Cardiac muscle cell (in vitro differentiated cells and primary cell): ENCODE measurements at regions not wholly inside any gene's neighbourhood (a gene's known extent, or its start where the extent isn't known, plus 50 kb on each side); places are given as distances from the start of the nearest gene placed in this dataset.

ENCODE experiments used
- DNase-seq, 2 donors: peaks; one replicate each; pipeline versions ENCODE4 v3.0.0 to v3.0.0-alpha.2; 2010 to 2017; ENCODE audit warnings: low read depth in 1 of 2, low spot score in 1 of 2
- H3K27ac ChIP-seq: fragments of 200-600 bp; sonication (generic); 2 replicates; pipeline ENCODE4 v1.5.1; 2016
- H3K27me3 ChIP-seq: fragments of 200-600 bp; sonication (generic); 2 replicates; pipeline ENCODE4 v1.6.0; 2016; ENCODE audit warnings: control low read depth
- H3K36me3 ChIP-seq: fragments of 200-600 bp; sonication (generic); 2 replicates; pipeline ENCODE4 v1.5.1; 2016; ENCODE audit warnings: control low read depth
- H3K4me1 ChIP-seq: fragments of 200-600 bp; sonication (generic); 2 replicates; pipeline ENCODE4 v1.8.1; 2017; ENCODE audit warnings: low read depth, mild to moderate bottlenecking, mixed run types
- H3K4me3 ChIP-seq: fragments of 200-600 bp; sonication (generic); 2 replicates; pipeline ENCODE4 v1.5.1; 2016; ENCODE audit warnings: mild to moderate bottlenecking
- H3K9me3 ChIP-seq: fragments of 200-600 bp; sonication (generic); 2 replicates; pipeline ENCODE4 v1.5.1; 2017; ENCODE audit warnings: low read depth, mild to moderate bottlenecking, control low read depth
- TF ChIP-seq, protein P1 (sequence below): IDR thresholded peaks from 2 replicates; pipeline ENCODE4 v1.5.1; 2012; ENCODE audit warnings: low read depth, mild to moderate bottlenecking, low read length

DNA sequence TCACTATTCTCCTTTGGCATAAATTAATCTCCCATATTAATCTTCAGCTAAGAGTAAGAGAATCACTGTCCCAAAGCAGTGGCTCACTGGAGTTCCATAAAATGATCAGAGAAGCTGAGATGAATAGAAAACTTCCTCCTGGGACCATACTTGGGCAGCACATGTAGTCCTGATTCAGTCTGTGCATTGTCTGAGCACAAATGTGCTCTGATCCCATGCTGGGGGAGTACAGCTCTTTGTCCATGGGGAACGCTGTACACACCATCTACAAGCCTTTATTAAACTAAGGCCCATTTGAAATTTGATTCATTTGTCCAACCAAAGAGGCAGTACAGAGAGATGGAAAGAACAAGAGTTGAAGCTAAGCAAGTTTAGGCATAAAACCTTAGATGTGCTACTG is 147.4 kb upstream of the PGR start:
- no peak overlapping the region for H3K4me3 ChIP-seq
- H3K27me3 ChIP-seq: no peaks in the 10 kb centered on the region
- no peak for DNase-seq
- H3K36me3 ChIP-seq: no peaks in the 10 kb centered on the region
- TF ChIP-seq, protein P1, sequence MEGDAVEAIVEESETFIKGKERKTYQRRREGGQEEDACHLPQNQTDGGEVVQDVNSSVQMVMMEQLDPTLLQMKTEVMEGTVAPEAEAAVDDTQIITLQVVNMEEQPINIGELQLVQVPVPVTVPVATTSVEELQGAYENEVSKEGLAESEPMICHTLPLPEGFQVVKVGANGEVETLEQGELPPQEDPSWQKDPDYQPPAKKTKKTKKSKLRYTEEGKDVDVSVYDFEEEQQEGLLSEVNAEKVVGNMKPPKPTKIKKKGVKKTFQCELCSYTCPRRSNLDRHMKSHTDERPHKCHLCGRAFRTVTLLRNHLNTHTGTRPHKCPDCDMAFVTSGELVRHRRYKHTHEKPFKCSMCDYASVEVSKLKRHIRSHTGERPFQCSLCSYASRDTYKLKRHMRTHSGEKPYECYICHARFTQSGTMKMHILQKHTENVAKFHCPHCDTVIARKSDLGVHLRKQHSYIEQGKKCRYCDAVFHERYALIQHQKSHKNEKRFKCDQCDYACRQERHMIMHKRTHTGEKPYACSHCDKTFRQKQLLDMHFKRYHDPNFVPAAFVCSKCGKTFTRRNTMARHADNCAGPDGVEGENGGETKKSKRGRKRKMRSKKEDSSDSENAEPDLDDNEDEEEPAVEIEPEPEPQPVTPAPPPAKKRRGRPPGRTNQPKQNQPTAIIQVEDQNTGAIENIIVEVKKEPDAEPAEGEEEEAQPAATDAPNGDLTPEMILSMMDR: no peak
- H3K4me1 ChIP-seq: no peaks in the 10 kb centered on the region
- no peaks in the 10 kb centered on the region for H3K9me3 ChIP-seq
- no peak overlapping the region for H3K27ac ChIP-seq

DNA sequence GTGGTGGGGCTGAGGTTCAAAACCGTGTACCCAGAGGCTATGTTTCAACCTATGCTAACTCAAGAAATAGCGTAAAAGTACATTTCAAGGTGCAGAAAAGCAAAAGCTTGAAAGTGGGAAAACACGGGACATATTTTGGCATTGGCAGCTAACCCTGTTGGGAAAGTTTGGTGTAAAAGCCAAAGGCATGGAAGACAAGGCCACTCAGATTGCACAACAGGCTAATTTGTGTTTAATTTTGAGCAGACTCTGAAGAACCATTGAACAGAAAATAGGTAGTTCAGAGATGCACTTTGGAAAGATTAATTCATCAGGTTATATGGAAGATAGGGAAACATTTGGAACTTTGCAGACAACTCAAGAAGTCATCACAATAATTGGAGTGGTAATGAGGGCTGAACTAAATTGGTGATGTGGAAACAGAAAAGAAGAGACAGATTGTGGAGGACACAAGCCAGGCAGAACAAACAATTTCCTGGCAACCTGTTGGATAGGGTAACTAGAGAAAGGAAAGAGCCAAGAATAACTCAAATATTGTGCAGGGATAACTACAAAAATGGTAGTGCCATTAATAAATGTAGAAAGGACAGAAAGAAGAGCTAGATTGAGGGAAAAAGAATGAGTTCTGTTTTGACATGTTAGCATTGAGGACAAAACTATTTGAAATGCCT is 140.5 kb upstream of the PGR start:
- H3K9me3 ChIP-seq: no peaks in the 10 kb centered on the region
- H3K27ac ChIP-seq: no peak overlapping the region
- DNase-seq: no peak
- no peak overlapping the region for H3K4me3 ChIP-seq
- TF ChIP-seq, protein P1: no peak
- no peaks in the 10 kb centered on the region for H3K27me3 ChIP-seq
- no peaks in the 10 kb centered on the region for H3K4me1 ChIP-seq
- H3K36me3 ChIP-seq: no peaks in the 10 kb centered on the region

DNA sequence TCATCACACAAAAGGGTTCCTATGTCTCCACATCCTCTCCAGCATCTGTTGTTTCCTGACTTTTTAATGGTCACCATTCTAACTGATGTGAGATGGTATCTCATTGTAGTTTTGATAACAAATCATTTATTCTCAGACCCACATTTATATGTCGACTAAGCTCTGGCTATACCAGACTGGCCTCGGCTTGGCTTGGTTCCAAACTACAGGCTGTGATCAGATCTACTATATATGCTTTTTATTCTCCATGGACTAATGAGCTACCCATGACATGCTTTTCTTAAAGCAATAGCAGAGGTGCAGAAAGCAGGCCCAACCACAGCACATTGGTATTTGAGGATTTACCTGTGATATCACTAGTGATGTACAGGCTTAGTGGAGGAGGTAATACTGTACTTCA is 139.8 kb upstream of the PGR start:
- Histone ChIP-seq H3K36me3 (no peaks in the 10 kb centered on the region), H3K4me3 (no peak overlapping the region), H3K4me1 (no peaks in the 10 kb centered on the region), H3K9me3 (no peaks in the 10 kb centered on the region), H3K27ac (no peak overlapping the region), H3K27me3 (no peaks in the 10 kb centered on the region)
- TF ChIP-seq, protein P1: no peak
- no peak for DNase-seq

DNA sequence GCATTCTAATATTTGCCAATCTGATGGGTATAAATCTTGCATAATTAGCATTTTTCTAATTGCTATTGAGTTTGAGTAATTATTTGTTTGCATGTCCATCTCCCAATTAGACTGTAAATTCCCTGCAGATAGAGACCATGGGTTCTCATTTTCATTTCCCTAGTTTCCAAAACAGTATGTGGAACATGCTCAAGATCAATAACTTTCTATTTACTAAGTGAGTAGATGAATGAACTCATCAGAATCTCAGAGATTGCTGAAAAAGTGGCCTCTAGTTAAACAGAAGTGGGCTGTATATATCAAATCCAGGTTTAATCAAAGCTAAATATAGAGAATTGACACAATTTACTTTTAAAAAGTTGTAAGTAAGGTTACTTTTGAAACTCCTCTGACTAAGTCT is 138.0 kb upstream of the PGR start:
- TF ChIP-seq, protein P1: no peak
- DNase-seq: no peak
- H3K27ac ChIP-seq: no peak overlapping the region
- no peaks in the 10 kb centered on the region for H3K4me1 ChIP-seq
- H3K9me3 ChIP-seq: no peaks in the 10 kb centered on the region
- no peaks in the 10 kb centered on the region for H3K27me3 ChIP-seq
- H3K36me3 ChIP-seq: no peaks in the 10 kb centered on the region
- no peak overlapping the region for H3K4me3 ChIP-seq

DNA sequence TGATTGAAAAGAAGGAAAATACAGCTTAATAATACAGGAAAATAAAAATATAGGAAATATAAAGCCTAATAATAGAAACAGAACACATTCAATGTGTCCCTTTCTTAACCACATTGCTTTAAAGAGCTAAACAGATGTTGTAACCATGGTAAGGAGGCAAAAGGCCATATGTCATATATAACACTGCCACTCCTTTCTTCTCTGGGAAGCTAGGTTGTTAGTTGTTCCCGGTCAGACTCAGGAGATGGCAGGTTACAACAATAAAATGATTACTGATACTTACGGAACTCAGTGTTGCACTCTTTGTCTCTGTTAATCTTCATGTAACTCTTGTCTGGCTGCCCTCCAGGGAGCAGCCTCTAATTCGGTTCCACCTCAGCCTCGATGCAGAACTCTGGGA is 134.7 kb upstream of the PGR start:
- no peaks in the 10 kb centered on the region for H3K36me3 ChIP-seq
- no peaks in the 10 kb centered on the region for H3K9me3 ChIP-seq
- no peak overlapping the region for H3K4me3 ChIP-seq
- H3K27me3 ChIP-seq: no peaks in the 10 kb centered on the region
- no peak for DNase-seq
- H3K4me1 ChIP-seq: no peaks in the 10 kb centered on the region
- TF ChIP-seq, protein P1: no peak
- no peak overlapping the region for H3K27ac ChIP-seq
